ENCODE measurements at regions not wholly inside any gene's neighbourhood (a gene's known extent, or its start where the extent isn't known, plus 50 kb on each side); places are given as distances from the start of the nearest gene placed in this dataset.

DNA sequence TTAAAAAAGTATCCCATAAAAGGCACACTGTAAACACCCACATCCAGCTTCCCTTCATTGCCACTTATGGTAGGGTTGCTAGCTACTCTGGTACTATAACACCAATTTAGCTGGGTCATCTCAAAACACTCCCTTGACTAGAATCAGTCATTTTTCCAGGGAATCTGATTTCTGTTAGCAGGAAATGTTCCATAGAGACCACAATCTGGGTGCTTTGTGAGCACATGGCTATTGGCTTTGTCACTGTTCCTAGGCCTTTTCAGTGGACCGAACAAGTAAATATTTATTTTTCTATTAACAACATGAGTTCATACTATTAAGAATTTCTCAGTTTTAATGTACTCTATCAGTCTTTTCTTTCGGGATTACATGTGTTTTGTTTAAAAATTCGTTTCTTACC lies 404.7 kb upstream of the GNPDA2 start:
- H3K9me2 ChIP-seq (ENCODE audit: insufficient read depth, low read length): no peaks in the 10 kb centered on the region
- H3F3A ChIP-seq (ENCODE audit: insufficient read depth, low read length, poor library complexity, severe bottlenecking): no peaks in the 10 kb centered on the region
- H3K4me3 ChIP-seq (ENCODE audit: low read length): no peak overlapping the region
- H3K27ac ChIP-seq (ENCODE audit: low read length): no peak overlapping the region
- no peaks in the 10 kb centered on the region for H3K36me3 ChIP-seq (ENCODE audit: insufficient read depth, low read length)
- no peaks in the 10 kb centered on the region for H4K20me1 ChIP-seq (ENCODE audit: insufficient read depth)
- TF ChIP-seq POLR2AphosphoS5 (IDR thresholded peaks at IDR 0.05): no peak
- no peak for TF ChIP-seq TAF1 (IDR thresholded peaks at IDR 0.05; ENCODE audit: low read depth)
- no peak for TF ChIP-seq MXI1 (conservative IDR thresholded peaks at IDR 0.05; ENCODE audit: poor library complexity, severe bottlenecking)
- no peak for TF ChIP-seq RAD21 (conservative IDR thresholded peaks at IDR 0.05)
- no peak for TF ChIP-seq SMC3 (conservative IDR thresholded peaks at IDR 0.05; ENCODE audit: poor library complexity)
- no peak for TF ChIP-seq EZH2 (IDR thresholded peaks at IDR 0.05; ENCODE audit: borderline replicate concordance, insufficient read depth, low read length, poor library complexity, severe bottlenecking)
- TF ChIP-seq EP300 (conservative IDR thresholded peaks at IDR 0.05; ENCODE audit: poor library complexity, severe bottlenecking): no peak
- TF ChIP-seq, protein P1, sequence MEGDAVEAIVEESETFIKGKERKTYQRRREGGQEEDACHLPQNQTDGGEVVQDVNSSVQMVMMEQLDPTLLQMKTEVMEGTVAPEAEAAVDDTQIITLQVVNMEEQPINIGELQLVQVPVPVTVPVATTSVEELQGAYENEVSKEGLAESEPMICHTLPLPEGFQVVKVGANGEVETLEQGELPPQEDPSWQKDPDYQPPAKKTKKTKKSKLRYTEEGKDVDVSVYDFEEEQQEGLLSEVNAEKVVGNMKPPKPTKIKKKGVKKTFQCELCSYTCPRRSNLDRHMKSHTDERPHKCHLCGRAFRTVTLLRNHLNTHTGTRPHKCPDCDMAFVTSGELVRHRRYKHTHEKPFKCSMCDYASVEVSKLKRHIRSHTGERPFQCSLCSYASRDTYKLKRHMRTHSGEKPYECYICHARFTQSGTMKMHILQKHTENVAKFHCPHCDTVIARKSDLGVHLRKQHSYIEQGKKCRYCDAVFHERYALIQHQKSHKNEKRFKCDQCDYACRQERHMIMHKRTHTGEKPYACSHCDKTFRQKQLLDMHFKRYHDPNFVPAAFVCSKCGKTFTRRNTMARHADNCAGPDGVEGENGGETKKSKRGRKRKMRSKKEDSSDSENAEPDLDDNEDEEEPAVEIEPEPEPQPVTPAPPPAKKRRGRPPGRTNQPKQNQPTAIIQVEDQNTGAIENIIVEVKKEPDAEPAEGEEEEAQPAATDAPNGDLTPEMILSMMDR (IDR thresholded peaks at IDR 0.05; ENCODE audit: poor library complexity, severe bottlenecking): no peak
- TF ChIP-seq, protein P2, sequence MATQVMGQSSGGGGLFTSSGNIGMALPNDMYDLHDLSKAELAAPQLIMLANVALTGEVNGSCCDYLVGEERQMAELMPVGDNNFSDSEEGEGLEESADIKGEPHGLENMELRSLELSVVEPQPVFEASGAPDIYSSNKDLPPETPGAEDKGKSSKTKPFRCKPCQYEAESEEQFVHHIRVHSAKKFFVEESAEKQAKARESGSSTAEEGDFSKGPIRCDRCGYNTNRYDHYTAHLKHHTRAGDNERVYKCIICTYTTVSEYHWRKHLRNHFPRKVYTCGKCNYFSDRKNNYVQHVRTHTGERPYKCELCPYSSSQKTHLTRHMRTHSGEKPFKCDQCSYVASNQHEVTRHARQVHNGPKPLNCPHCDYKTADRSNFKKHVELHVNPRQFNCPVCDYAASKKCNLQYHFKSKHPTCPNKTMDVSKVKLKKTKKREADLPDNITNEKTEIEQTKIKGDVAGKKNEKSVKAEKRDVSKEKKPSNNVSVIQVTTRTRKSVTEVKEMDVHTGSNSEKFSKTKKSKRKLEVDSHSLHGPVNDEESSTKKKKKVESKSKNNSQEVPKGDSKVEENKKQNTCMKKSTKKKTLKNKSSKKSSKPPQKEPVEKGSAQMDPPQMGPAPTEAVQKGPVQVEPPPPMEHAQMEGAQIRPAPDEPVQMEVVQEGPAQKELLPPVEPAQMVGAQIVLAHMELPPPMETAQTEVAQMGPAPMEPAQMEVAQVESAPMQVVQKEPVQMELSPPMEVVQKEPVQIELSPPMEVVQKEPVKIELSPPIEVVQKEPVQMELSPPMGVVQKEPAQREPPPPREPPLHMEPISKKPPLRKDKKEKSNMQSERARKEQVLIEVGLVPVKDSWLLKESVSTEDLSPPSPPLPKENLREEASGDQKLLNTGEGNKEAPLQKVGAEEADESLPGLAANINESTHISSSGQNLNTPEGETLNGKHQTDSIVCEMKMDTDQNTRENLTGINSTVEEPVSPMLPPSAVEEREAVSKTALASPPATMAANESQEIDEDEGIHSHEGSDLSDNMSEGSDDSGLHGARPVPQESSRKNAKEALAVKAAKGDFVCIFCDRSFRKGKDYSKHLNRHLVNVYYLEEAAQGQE (IDR thresholded peaks at IDR 0.05; ENCODE audit: borderline replicate concordance): no peak
- no peaks in the 10 kb centered on the region for H3K79me2 ChIP-seq (replicated peaks; ENCODE audit: insufficient read depth, low read length)
- H3K9ac ChIP-seq (ENCODE audit: low read length): no peak overlapping the region
- no peak overlapping the region for H2AFZ ChIP-seq (ENCODE audit: low read depth, low read length)
- H3K27me3 ChIP-seq (ENCODE audit: insufficient read depth, low read depth, low read length): no peaks in the 10 kb centered on the region
- no peak overlapping the region for H3K4me2 ChIP-seq (ENCODE audit: low read length)
- no peaks in the 10 kb centered on the region for H3K9me3 ChIP-seq (ENCODE audit: low read length)

DNA sequence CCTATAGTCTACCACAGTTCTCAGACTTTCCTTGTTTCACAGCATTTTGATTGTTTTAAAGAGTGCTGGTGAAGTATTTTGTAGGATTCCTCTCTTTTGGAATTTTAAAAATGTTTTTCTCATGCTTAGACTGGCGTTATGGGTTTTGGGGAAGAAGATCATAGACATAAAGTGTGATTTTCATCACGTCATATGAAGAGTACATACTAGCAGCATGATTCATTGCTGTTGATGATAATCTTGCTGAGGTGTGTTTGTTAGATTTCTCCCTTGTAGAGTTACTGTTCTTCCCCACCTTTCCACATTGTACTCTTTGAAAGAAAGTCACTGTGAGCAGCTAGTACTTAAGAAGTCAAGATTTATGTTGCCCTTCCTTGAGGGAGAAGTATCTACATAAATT lies 396.1 kb upstream of the GNPDA2 start:
- Histone ChIP-seq H3K27ac (ENCODE audit: low read length) (no peak overlapping the region), H3K4me2 (ENCODE audit: low read length) (no peak overlapping the region), H3K79me2 (replicated peaks; ENCODE audit: insufficient read depth, low read length) (no peaks in the 10 kb centered on the region), H2AFZ (ENCODE audit: low read depth, low read length) (no peak overlapping the region), H3K9ac (ENCODE audit: low read length) (no peak overlapping the region), H3K9me2 (ENCODE audit: insufficient read depth, low read length) (no peaks in the 10 kb centered on the region), H3K4me3 (ENCODE audit: low read length) (no peak overlapping the region), H4K20me1 (ENCODE audit: insufficient read depth) (no peaks in the 10 kb centered on the region), H3K36me3 (ENCODE audit: insufficient read depth, low read length) (no peaks in the 10 kb centered on the region), H3F3A (ENCODE audit: insufficient read depth, low read length, poor library complexity, severe bottlenecking) (no peaks in the 10 kb centered on the region), H3K9me3 (ENCODE audit: low read length) (no peaks in the 10 kb centered on the region), H3K27me3 (ENCODE audit: insufficient read depth, low read depth, low read length) (no peaks in the 10 kb centered on the region)
- TF ChIP-seq RAD21 (conservative IDR thresholded peaks at IDR 0.05) (no peak), EP300 (conservative IDR thresholded peaks at IDR 0.05; ENCODE audit: poor library complexity, severe bottlenecking) (no peak)
- TF ChIP-seq, protein P1 (IDR thresholded peaks at IDR 0.05; ENCODE audit: poor library complexity, severe bottlenecking): no peak
